Upper lobe of left lung (tissue), 6 donors: ENCODE measurements at regions not wholly inside any gene's neighbourhood (a gene's known extent, or its start where the extent isn't known, plus 50 kb on each side); places are given as distances from the start of the nearest gene placed in this dataset.

ENCODE experiments used
- ATAC-seq, 2 donors: fragments of 200-7000 bp; cut with Tn5 transposase; one replicate each; pipeline ENCODE4 v1.9.1; 2022; ENCODE audit warnings: mild to moderate bottlenecking in 2 of 2, moderate library complexity in 2 of 2; ENCODE audit not compliant: low FRiP score in 2 of 2
- DNase-seq, 2 donors: peaks; one replicate each; pipeline ENCODE4 v3.0.0-alpha.2; 2019 to 2020
- H3K27ac ChIP-seq, 4 donors: fragments of 200-600 bp; sonication (generic); one replicate each; pipeline ENCODE4 v1.5.1; 2016 to 2019
- H3K27me3 ChIP-seq, 4 donors: fragments of 200-600 bp; sonication (generic); one replicate each; pipeline ENCODE4 v1.5.1; 2017 to 2019
- H3K36me3 ChIP-seq, 4 donors: fragments of 200-600 bp; sonication (generic); one replicate each; pipeline ENCODE4 v1.5.1; 2016 to 2019
- H3K4me1 ChIP-seq, 4 donors: fragments of 200-600 bp; sonication (generic); one replicate each; pipeline ENCODE4 v1.5.1; 2018 to 2019
- H3K4me3 ChIP-seq, 4 donors: fragments of 200-600 bp; sonication (generic); one replicate each; pipeline ENCODE4 v1.5.1; 2017 to 2019; ENCODE audit warnings: mild to moderate bottlenecking in 2 of 4, moderate library complexity in 1 of 4
- H3K9me3 ChIP-seq, 4 donors: fragments of 200-600 bp; sonication (generic); one replicate each; pipeline ENCODE4 v1.5.1; 2018 to 2019
- CTCF ChIP-seq, 6 experiments: fragments of 450-650 bp in 4 of 6; fragments of 200-600 bp in 2 of 6; sonication (generic) in 2 of 6; IDR thresholded peaks; one replicate each; pipeline ENCODE4 v1.5.1; 2016 to 2019; ENCODE audit warnings: antibody characterized with exemption in 6 of 6
- EP300 ChIP-seq, 4 donors: sonication (generic); formaldehyde crosslinking; IDR thresholded peaks; one replicate each; pipeline ENCODE4 v1.5.1; 2017; ENCODE audit warnings: antibody characterized with exemption in 4 of 4, control low read depth in 2 of 4
- POLR2A ChIP-seq, 4 donors: fragments of 450-650 bp; IDR thresholded peaks; one replicate each; pipeline ENCODE4 v1.5.1; 2016 to 2017; ENCODE audit warnings: antibody characterized with exemption in 4 of 4, mild to moderate bottlenecking in 2 of 4
- POLR2AphosphoS5 ChIP-seq, 2 donors: sonication (generic); formaldehyde crosslinking; IDR thresholded peaks; one replicate each; pipeline ENCODE4 v1.5.1; 2017; ENCODE audit warnings: antibody characterized with exemption in 2 of 2
- WGBS, 2 donors: methylation state at CpG; one replicate each; pipeline ENCODE4 v1.1.5; 2017 to 2018; 5-methylcytosine and 5-hydroxymethylcytosine counted together
- donor health status: DM: no; HTN: no; CAD: no; lungs with moderate emphysema.
- donor health status: DM: no; HTN: yes; CAD: no; lungs with severe emphysema.

GRCh38 chr11:105392556-105392955, 217.3 kb upstream of the GRIA4 start:
- Histone ChIP-seq H3K27ac (no peak overlapping the region), H3K27me3 (no peaks in the 10 kb centered on the region), H3K9me3 (no peaks in the 10 kb centered on the region), H3K4me1 (no peaks in the 10 kb centered on the region), H3K36me3 (no peaks in the 10 kb centered on the region), H3K4me3 (no peak overlapping the region)
- TF ChIP-seq POLR2A (IDR thresholded peaks at IDR 0.05) (no peak), CTCF (IDR thresholded peaks at IDR 0.05) (no peak), POLR2AphosphoS5 (IDR thresholded peaks at IDR 0.05) (no peak), EP300 (IDR thresholded peaks at IDR 0.05) (no peak)
- WGBS, 2 donors, result 83 to 88% methylated on average over 1 of the region's 1 CpG
- DNase-seq (no peak), ATAC-seq (no peak)

GRCh38 chr11:105389952-105390351, 219.9 kb upstream of the GRIA4 start:
- Histone ChIP-seq H3K9me3 (no peaks in the 10 kb centered on the region), H3K36me3 (no peaks in the 10 kb centered on the region), H3K27ac (no peak overlapping the region), H3K4me1 (no peaks in the 10 kb centered on the region), H3K4me3 (no peak overlapping the region), H3K27me3 (no peaks in the 10 kb centered on the region)
- 94 to 97% methylated on average over 5 of the region's 5 CpGs for WGBS, 2 donors
- no peak for TF ChIP-seq EP300 (IDR thresholded peaks at IDR 0.05)
- no peak for TF ChIP-seq CTCF (IDR thresholded peaks at IDR 0.05)
- TF ChIP-seq POLR2AphosphoS5 (IDR thresholded peaks at IDR 0.05), result no peak
- no peak for TF ChIP-seq POLR2A (IDR thresholded peaks at IDR 0.05)
- ATAC-seq (no peak), DNase-seq (no peak)

- no peaks in the 10 kb centered on the region for H3K27me3 ChIP-seq
- no peak for DNase-seq
- TF ChIP-seq POLR2A (IDR thresholded peaks at IDR 0.05), result no peak
- TF ChIP-seq EP300 (IDR thresholded peaks at IDR 0.05), result no peak
- no peak for TF ChIP-seq POLR2AphosphoS5 (IDR thresholded peaks at IDR 0.05)
- no peak for TF ChIP-seq CTCF (IDR thresholded peaks at IDR 0.05)
- H3K4me3 ChIP-seq, result no peak overlapping the region
- no peaks in the 10 kb centered on the region for H3K36me3 ChIP-seq
- no peaks in the 10 kb centered on the region for H3K4me1 ChIP-seq
- no peaks in the 10 kb centered on the region for H3K9me3 ChIP-seq
- no peak for ATAC-seq
- H3K27ac ChIP-seq, result no peak overlapping the region
These were observed 221.9 kb upstream of the GRIA4 start for GRCh38 chr11:105388006-105388405.

- H3K4me3 ChIP-seq, result no peak overlapping the region
- TF ChIP-seq POLR2AphosphoS5 (IDR thresholded peaks at IDR 0.05) (no peak), EP300 (IDR thresholded peaks at IDR 0.05) (no peak), POLR2A (IDR thresholded peaks at IDR 0.05) (no peak), CTCF (IDR thresholded peaks at IDR 0.05) (no peak)
- no peaks in the 10 kb centered on the region for H3K9me3 ChIP-seq
- no peaks in the 10 kb centered on the region for H3K27me3 ChIP-seq
- no peak overlapping the region for H3K27ac ChIP-seq
- ATAC-seq (no peak), DNase-seq (no peak)
- WGBS, 2 donors, result 63 to 78% methylated on average over 3 of the region's 3 CpGs
- H3K36me3 ChIP-seq, result no peaks in the 10 kb centered on the region
- H3K4me1 ChIP-seq, result no peaks in the 10 kb centered on the region
These were observed 227.9 kb upstream of the GRIA4 start for GRCh38 chr11:105381941-105382340.

GRCh38 chr11:105377870-105378269, 232.0 kb upstream of the GRIA4 start:
- H3K4me3 ChIP-seq, result no peak overlapping the region
- no peaks in the 10 kb centered on the region for H3K36me3 ChIP-seq
- H3K4me1 ChIP-seq, result no peaks in the 10 kb centered on the region
- H3K27me3 ChIP-seq, result no peaks in the 10 kb centered on the region
- 86 to 90% methylated on average over 5 of the region's 5 CpGs for WGBS, 2 donors
- ATAC-seq, result no peak
- no peak for DNase-seq
- peaks cover 0 to 7% (median 0%) of the 10 kb centered on the region in 4 donors for H3K9me3 ChIP-seq
- TF ChIP-seq POLR2A (IDR thresholded peaks at IDR 0.05), result no peak
- TF ChIP-seq EP300 (IDR thresholded peaks at IDR 0.05), result no peak
- no peak for TF ChIP-seq CTCF (IDR thresholded peaks at IDR 0.05)
- no peak for TF ChIP-seq POLR2AphosphoS5 (IDR thresholded peaks at IDR 0.05)
- H3K27ac ChIP-seq, result no peak overlapping the region
